HL-60 (cell line): ENCODE measurements at regions not wholly inside any gene's neighbourhood (a gene's known extent, or its start where the extent isn't known, plus 50 kb on each side); places are given as distances from the start of the nearest gene placed in this dataset.
"Not testable (repeated sequence)": the region's sequence is repeated elsewhere in the genome, so short reads cannot be mapped to it uniquely, and the experiment has no call there.

Experiments
- DNase-seq, 2 experiments: peaks; one replicate each; pipeline ENCODE4 v3.0.0-alpha.2; 2010 to 2020; ENCODE audit warnings: low read depth in 1 of 2, low spot score in 1 of 2
- H3K27ac ChIP-seq: fragments of 250-450 bp; sonication (Bioruptor Pico); replicated peaks from 2 replicates; pipeline ENCODE4 v1.5.1; 2020; ENCODE audit warnings: mild to moderate bottlenecking, moderate library complexity
- H3K27me3 ChIP-seq: fragments of 250-450 bp; sonication (Bioruptor Pico); 2 replicates; pipeline ENCODE4 v1.5.1; 2021; ENCODE audit warnings: mild to moderate bottlenecking, moderate library complexity; ENCODE audit not compliant: insufficient read depth, poor library complexity, severe bottlenecking
- H3K4me3 ChIP-seq: replicated peaks from 2 replicates; pipeline ENCODE4 v1.5.1; 2011; ENCODE audit warnings: mild to moderate bottlenecking, control low read depth, low read length; ENCODE audit not compliant: insufficient read depth
- GABPA ChIP-seq: IDR thresholded peaks from 2 replicates; pipeline ENCODE4 v1.6.1; 2012; ENCODE audit warnings: low read depth
- POLR2AphosphoS5 ChIP-seq: IDR thresholded peaks from 2 replicates; pipeline ENCODE4 v1.6.1; 2012; ENCODE audit warnings: low read depth
- SPI1 ChIP-seq: IDR thresholded peaks from 2 replicates; pipeline ENCODE4 v1.6.1; 2012; ENCODE audit warnings: low read depth, mild to moderate bottlenecking, borderline replicate concordance
- TF ChIP-seq, protein P1 (sequence below): IDR thresholded peaks from one replicate; pipeline ENCODE4 v1.5.1; 2011; ENCODE audit warnings: low read length, control low read depth, inconsistent platforms; ENCODE audit not compliant: insufficient read depth
- TF ChIP-seq, protein P2 (sequence below): IDR thresholded peaks from 2 replicates; pipeline ENCODE4 v1.6.1; 2012; ENCODE audit warnings: low read depth; ENCODE audit not compliant: insufficient replicate concordance

DNA sequence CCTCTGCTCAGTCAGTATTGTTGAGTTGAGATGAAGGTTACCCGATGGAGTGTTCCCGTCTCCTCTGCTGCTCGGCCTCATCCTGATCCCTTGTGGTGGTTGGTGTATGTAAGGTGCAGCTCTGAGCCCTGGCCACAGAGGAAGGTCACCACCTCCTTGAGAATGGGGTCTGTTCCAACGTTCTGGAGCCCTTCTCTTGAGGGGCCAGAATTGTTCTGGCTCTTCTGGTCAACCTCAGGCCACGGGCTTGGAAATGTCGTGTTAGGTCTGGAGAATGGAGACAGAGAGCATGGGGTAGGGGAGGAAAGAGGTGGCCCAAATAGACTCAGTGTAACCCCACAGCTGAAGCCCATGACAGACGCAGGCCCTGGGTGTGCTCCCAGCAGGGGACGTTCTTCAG, 62.3 kb upstream of the ETV3 start:
- no peak for DNase-seq
- no peak overlapping the region for H3K4me3 ChIP-seq
- H3K27me3 ChIP-seq = no peaks in the 10 kb centered on the region
- TF ChIP-seq GABPA = no peak
- no peak overlapping the region for H3K27ac ChIP-seq

DNA sequence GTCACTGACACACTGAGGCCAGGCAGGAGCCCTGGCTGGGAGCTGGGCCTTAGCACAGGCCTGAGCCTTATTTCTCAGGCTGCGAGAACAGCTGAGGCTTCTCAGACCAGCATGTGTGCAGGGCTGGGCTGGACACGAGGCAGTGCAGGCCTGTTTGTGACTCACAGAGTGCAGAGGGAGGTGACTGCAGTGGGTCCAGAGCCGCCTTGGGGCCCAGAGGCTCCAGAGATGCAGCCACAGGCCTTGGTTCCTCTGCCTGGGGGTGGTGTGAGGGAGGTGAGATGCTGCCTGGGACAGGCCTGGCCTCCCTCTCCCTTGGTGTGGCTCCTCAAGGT, 61.2 kb upstream of the ETV3 start:
- Histone ChIP-seq H3K27me3 (peaks cover 6% of the 10 kb centered on the region), H3K4me3 (no peak overlapping the region), H3K27ac (no peak overlapping the region)
- DNase-seq = no peak
- no peak for TF ChIP-seq GABPA
- TF ChIP-seq, protein P1, sequence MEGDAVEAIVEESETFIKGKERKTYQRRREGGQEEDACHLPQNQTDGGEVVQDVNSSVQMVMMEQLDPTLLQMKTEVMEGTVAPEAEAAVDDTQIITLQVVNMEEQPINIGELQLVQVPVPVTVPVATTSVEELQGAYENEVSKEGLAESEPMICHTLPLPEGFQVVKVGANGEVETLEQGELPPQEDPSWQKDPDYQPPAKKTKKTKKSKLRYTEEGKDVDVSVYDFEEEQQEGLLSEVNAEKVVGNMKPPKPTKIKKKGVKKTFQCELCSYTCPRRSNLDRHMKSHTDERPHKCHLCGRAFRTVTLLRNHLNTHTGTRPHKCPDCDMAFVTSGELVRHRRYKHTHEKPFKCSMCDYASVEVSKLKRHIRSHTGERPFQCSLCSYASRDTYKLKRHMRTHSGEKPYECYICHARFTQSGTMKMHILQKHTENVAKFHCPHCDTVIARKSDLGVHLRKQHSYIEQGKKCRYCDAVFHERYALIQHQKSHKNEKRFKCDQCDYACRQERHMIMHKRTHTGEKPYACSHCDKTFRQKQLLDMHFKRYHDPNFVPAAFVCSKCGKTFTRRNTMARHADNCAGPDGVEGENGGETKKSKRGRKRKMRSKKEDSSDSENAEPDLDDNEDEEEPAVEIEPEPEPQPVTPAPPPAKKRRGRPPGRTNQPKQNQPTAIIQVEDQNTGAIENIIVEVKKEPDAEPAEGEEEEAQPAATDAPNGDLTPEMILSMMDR = no peak
- TF ChIP-seq POLR2AphosphoS5 = no peak
- no peak for TF ChIP-seq SPI1
- TF ChIP-seq, protein P2, sequence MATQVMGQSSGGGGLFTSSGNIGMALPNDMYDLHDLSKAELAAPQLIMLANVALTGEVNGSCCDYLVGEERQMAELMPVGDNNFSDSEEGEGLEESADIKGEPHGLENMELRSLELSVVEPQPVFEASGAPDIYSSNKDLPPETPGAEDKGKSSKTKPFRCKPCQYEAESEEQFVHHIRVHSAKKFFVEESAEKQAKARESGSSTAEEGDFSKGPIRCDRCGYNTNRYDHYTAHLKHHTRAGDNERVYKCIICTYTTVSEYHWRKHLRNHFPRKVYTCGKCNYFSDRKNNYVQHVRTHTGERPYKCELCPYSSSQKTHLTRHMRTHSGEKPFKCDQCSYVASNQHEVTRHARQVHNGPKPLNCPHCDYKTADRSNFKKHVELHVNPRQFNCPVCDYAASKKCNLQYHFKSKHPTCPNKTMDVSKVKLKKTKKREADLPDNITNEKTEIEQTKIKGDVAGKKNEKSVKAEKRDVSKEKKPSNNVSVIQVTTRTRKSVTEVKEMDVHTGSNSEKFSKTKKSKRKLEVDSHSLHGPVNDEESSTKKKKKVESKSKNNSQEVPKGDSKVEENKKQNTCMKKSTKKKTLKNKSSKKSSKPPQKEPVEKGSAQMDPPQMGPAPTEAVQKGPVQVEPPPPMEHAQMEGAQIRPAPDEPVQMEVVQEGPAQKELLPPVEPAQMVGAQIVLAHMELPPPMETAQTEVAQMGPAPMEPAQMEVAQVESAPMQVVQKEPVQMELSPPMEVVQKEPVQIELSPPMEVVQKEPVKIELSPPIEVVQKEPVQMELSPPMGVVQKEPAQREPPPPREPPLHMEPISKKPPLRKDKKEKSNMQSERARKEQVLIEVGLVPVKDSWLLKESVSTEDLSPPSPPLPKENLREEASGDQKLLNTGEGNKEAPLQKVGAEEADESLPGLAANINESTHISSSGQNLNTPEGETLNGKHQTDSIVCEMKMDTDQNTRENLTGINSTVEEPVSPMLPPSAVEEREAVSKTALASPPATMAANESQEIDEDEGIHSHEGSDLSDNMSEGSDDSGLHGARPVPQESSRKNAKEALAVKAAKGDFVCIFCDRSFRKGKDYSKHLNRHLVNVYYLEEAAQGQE = no peak

DNA sequence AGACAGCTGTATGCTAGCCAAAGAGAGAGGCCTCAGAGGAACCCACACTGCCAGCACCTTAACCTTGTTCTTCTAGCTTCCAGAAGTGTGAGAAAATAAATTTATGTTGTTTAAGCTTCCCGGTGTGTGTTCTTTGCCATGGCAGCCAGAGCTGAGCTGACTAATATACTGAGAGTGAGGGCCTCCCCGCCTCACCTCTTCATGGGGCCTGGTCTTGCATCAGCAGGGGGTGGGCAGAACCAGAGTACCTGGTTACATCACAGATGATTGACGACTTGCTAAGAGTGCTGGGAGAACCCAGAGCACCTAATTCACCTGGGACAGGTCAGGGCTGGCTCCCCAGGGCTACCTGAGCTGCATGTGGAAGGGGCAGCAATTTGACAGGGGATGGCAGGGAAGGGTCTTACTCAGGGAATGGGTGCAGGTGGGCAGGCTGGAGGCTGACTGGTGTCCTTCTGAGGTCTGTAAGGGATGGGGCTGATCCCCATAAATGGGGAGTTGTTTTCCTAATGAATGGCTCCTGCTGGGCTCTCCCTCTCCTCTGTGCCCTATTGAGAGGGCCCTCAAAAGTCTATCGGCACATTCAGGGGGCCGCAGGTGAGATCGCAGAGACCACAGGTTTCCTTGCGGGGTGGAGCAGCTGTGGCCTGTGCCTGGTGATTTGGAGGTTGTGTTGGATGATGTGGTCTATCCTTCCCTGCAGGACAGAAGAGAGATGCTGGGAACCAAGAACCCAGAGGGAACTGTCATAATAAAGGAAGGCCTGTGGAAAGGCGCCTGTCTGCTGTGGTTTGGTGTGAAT, 60.6 kb upstream of the ETV3 start:
- TF ChIP-seq, protein P1 = no peak
- TF ChIP-seq SPI1 (no peak), GABPA (no peak), POLR2AphosphoS5 (no peak)
- TF ChIP-seq, protein P2 = no peak
- Histone ChIP-seq H3K27ac (no peak overlapping the region), H3K27me3 (peaks cover 12% of the 10 kb centered on the region), H3K4me3 (no peak overlapping the region)
- no peak for DNase-seq

DNA sequence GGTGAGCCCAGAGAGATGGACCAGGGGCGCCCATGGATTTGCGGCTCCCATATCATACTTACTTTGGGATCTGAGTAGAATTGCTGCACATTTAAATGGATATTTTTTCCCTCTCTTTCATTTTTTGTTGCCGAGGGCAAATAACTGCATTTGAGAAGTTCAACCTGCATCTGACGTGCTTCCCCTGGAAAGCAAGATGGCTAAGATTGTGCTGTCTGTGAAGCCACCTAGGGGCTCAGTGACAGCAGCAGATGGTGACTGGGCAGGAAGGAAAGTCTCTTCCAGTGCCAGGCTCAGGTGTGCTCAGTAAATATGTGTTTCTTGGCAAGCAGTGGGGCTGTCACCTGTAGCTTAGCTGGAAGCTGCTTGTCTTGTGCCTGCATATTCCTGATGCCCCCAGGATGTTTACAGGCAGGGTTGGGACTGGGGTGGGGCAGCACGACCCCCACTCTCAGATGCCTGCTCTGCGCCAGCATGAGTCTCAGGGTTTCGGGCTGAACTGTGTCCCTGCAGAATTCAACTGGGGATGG, 59.8 kb upstream of the ETV3 start:
- Histone ChIP-seq H3K27ac (no peak overlapping the region), H3K4me3 (no peak overlapping the region), H3K27me3 (peaks cover 13% of the 10 kb centered on the region)
- TF ChIP-seq, protein P1 = no peak
- TF ChIP-seq GABPA (no peak), SPI1 (no peak), POLR2AphosphoS5 (no peak)
- TF ChIP-seq, protein P2 = no peak
- no peak for DNase-seq

DNA sequence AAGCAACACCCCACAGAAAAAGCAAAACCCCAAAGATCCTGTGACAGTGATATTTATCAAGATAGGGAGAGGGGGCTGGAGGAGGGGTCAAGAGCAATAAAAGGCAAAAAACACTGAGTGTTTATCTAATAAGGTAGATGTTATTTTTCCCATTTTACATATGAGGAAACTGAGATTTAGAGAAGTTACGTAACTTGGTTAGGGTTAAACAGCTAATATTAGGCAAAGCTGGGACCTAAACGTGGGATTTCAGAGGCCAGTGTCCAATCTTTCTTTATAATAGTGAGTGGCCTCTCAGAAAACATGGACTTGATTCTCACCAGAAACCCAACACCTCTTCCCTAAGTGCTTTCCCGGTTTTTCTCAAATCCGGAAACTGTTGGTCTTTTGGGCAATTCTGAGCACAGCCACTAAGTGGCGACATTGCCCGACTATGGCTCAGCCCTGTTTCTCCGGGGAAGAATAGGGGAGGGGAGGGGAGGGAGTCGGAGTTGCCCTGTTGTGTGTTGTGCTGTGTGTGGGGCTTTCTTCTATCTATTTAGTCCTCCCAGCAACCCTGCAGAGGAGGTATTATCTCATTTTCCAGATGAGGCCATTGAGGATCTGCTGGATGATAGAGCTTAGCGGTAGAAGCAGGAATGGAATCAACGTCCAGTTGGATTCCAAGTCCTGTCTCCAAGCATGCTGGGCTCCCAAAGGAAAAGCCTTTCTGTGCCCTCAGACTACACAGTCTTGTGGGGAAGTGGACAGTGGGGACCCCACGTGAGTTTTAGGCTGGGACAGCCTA, 58.7 kb upstream of the ETV3 start:
- not testable (repeated sequence) for DNase-seq, H3K27ac ChIP-seq, H3K4me3 ChIP-seq
- peaks cover 18% of the 10 kb centered on the region for H3K27me3 ChIP-seq
